NB4 (cell line): ENCODE measurements at regions not wholly inside any gene's neighbourhood (a gene's known extent, or its start where the extent isn't known, plus 50 kb on each side); places are given as distances from the start of the nearest gene placed in this dataset.
"Not testable (repeated sequence)": the region's sequence is repeated elsewhere in the genome, so short reads cannot be mapped to it uniquely, and the experiment has no call there.

Experiments
- TF ChIP-seq, protein P1 (sequence below): IDR thresholded peaks from one replicate; pipeline ENCODE4 v1.5.1; 2012; ENCODE audit warnings: low read depth, low read length
- TF ChIP-seq, protein P2 (sequence below): IDR thresholded peaks from 2 replicates; pipeline ENCODE4 v1.6.1; 2011; ENCODE audit warnings: low read depth, low read length

- TF ChIP-seq, protein P1, sequence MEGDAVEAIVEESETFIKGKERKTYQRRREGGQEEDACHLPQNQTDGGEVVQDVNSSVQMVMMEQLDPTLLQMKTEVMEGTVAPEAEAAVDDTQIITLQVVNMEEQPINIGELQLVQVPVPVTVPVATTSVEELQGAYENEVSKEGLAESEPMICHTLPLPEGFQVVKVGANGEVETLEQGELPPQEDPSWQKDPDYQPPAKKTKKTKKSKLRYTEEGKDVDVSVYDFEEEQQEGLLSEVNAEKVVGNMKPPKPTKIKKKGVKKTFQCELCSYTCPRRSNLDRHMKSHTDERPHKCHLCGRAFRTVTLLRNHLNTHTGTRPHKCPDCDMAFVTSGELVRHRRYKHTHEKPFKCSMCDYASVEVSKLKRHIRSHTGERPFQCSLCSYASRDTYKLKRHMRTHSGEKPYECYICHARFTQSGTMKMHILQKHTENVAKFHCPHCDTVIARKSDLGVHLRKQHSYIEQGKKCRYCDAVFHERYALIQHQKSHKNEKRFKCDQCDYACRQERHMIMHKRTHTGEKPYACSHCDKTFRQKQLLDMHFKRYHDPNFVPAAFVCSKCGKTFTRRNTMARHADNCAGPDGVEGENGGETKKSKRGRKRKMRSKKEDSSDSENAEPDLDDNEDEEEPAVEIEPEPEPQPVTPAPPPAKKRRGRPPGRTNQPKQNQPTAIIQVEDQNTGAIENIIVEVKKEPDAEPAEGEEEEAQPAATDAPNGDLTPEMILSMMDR, result not testable (repeated sequence)
- TF ChIP-seq, protein P2, sequence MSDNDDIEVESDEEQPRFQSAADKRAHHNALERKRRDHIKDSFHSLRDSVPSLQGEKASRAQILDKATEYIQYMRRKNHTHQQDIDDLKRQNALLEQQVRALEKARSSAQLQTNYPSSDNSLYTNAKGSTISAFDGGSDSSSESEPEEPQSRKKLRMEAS, result not testable (repeated sequence)
These were observed 380.5 kb upstream of the FTMT start for GRCh38 chr5:121471222-121471621.
